D721Med (cell line): ENCODE measurements at regions not wholly inside any gene's neighbourhood (a gene's known extent, or its start where the extent isn't known, plus 50 kb on each side); places are given as distances from the start of the nearest gene placed in this dataset.
"Not testable (repeated sequence)": the region's sequence is repeated elsewhere in the genome, so short reads cannot be mapped to it uniquely, and the experiment has no call there.

Source experiments
- DNase-seq: peaks from one replicate; pipeline ENCODE4 v3.0.0; 2011; ENCODE audit warnings: low spot score; ENCODE audit not compliant: insufficient read length
- FAIRE-seq: peaks from 2 replicates; lab custom pipeline; 2011; peaks lifted over from hg19 to GRCh38; lab: Jason Lieb, UNC
- CTCF ChIP-seq: IDR thresholded peaks from 2 replicates; pipeline ENCODE4 v1.5.1; 2012; ENCODE audit warnings: mild to moderate bottlenecking, control low read depth; ENCODE audit not compliant: insufficient read depth; ENCODE audit errors: missing control alignments

- no peak for DNase-seq
- TF ChIP-seq CTCF: no peak
- no peak for FAIRE-seq
These were observed 146.4 kb upstream of the MAP3K1 start for GRCh38 chr5:56668996-56669395.

GRCh38 chr5:56667692-56668091 lies 147.7 kb upstream of the MAP3K1 start:
- TF ChIP-seq CTCF: no peak
- no peak for DNase-seq
- FAIRE-seq: no peak

- FAIRE-seq (no peak), DNase-seq (no peak)
- no peak for TF ChIP-seq CTCF
These were observed 148.4 kb upstream of the MAP3K1 start for GRCh38 chr5:56666901-56667300.

- DNase-seq, FAIRE-seq: not testable (repeated sequence)
These were observed 150.2 kb upstream of the MAP3K1 start for GRCh38 chr5:56665117-56665516.

- DNase-seq: no peak
- TF ChIP-seq CTCF: no peak
- no peak for FAIRE-seq
These were observed 151.3 kb upstream of the MAP3K1 start for GRCh38 chr5:56664025-56664424.

- DNase-seq (no peak), FAIRE-seq (no peak)
- TF ChIP-seq CTCF: no peak
These were observed 151.8 kb upstream of the MAP3K1 start for GRCh38 chr5:56663523-56663922.

GRCh38 chr5:56662893-56663292 lies 152.5 kb upstream of the MAP3K1 start:
- FAIRE-seq: no peak
- TF ChIP-seq CTCF: no peak
- no peak for DNase-seq

- no peak for TF ChIP-seq CTCF
- FAIRE-seq: no peak
- DNase-seq: no peak
These were observed 155.4 kb upstream of the MAP3K1 start for GRCh38 chr5:56659971-56660370.
